ENCODE measurements at regions not wholly inside any gene's neighbourhood (a gene's known extent, or its start where the extent isn't known, plus 50 kb on each side); places are given as distances from the start of the nearest gene placed in this dataset.
"Not testable (repeated sequence)": the region's sequence is repeated elsewhere in the genome, so short reads cannot be mapped to it uniquely, and the experiment has no call there.

GRCh38 chr1:112083487-112083886 is 94.0 kb upstream of the KCND3 start:
- DNase-seq (ENCODE audit: low read depth), result peak; percentile 8
- in situ Hi-C loops (cut with HindIII; ENCODE audit: low pct_unique_long_range_greater_than_20kb, low sequenced_read_pairs), result no loop called here

GRCh38 chr1:112092656-112093371 is 103.3 kb upstream of the KCND3 start:
- in situ Hi-C loops (cut with HindIII; ENCODE audit: low pct_unique_long_range_greater_than_20kb, low sequenced_read_pairs), result no loop called here
- no peak for DNase-seq (ENCODE audit: low read depth)

- DNase-seq (ENCODE audit: low read depth), result no peak
- in situ Hi-C loops (cut with HindIII; ENCODE audit: low pct_unique_long_range_greater_than_20kb, low sequenced_read_pairs), result no loop called here
Observed at GRCh38 chr1:112093372-112093694, 103.9 kb upstream of the KCND3 start.

DNA sequence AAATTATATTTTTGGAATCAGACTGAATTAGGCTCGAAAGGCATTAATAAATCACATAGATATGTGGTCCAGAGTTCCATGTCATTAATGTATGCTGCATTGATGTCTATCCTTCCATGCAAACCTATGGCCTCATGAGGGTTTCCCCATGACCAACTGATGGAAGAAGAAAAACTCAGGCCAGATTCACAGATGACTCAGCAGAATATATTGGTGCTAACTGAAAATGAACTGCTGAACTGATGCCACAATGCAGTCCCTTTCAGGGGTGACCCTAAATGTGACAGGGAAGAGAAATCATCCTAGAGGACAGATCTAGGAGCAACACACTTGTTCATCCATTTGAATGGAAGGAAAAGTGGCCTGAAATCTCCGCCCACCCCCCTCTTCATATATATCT is 110.5 kb upstream of the KCND3 start:
- DNase-seq (ENCODE audit: low read depth), result no peak
- in situ Hi-C loops (cut with HindIII; ENCODE audit: low pct_unique_long_range_greater_than_20kb, low sequenced_read_pairs), result no loop called here

DNA sequence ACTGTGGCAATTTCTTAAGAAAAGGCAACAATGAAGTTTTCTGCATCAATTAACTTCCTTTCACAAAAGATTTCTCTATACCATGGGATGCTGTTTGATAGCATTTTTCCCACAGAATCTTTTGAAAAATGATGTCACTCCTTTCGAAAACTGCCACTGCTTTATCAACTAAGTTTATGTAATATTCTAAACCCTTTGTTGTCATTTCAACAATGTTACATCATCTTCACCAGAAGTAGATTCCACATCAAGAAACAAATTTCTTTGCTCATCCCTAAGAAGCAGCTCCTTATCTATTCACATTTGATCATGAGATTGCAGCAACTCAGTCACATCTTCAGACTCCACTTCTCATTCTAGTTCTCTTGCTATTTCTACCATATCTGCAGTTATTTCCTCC is 116.1 kb upstream of the KCND3 start:
- in situ Hi-C loops (cut with HindIII; ENCODE audit: low pct_unique_long_range_greater_than_20kb, low sequenced_read_pairs), result no loop called here
- no peak for DNase-seq (ENCODE audit: low read depth)

DNA sequence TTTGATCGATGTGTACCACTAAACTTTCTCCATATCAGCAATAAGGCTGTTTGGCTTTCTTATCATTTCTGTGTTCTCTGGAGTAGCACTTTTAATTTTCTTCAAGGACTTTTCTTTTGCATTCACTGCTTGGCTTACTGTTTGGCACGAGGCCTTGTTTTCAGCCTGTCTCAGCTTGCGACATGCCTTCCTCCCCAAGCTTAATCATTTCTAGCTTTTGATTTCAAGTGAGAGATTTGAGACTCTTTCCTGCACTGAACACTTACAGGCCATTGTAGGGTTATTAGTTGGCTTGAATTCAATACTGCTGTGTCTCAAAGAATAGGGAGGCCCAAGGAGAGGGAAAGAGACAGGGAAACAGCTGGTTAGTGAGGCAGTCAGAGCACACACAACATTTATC is 120.6 kb upstream of the KCND3 start:
- no peak for DNase-seq (ENCODE audit: low read depth)
- in situ Hi-C loops (cut with HindIII; ENCODE audit: low pct_unique_long_range_greater_than_20kb, low sequenced_read_pairs), result no loop called here

DNA sequence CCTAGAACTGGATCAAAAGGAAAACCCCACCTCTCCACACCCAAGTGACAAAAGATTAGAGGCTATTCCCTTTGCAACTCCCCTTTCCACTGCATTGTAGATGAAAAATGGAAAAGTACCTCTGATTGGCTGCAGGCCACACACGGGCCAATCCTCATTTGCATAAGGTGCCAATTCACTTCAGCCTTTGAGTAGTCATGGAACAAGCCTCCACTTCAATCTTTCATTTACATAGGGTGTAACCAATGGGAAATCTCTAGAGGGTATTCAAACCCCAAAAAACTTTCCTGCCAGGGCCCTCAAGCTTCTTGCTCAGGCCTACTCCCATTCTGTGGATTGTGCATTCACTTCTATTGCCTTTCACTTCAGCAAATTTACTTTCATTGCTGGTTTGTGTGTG is 122.3 kb upstream of the KCND3 start:
- no peak for DNase-seq (ENCODE audit: low read depth)
- in situ Hi-C loops (cut with HindIII; ENCODE audit: low pct_unique_long_range_greater_than_20kb, low sequenced_read_pairs), result no loop called here

DNA sequence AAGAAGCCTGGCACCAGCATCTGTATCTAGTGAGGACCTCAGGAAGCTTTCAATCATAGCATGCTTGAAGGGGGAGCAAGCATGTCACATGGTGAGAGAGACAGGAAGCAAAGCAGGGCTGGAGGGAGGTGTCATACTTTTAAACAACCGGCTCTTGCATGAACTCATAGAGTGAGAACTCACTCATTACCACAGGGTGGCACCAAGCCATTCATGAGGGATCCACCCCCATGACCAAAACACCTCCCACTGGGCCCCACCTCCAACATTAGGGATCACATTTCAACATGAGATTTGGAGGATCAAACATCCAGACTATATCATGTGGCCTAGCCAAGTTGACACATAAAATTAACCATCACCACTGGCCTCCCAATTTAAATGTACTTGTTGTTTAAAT is 125.1 kb upstream of the KCND3 start:
- DNase-seq (ENCODE audit: low read depth), result no peak
- in situ Hi-C loops (cut with HindIII; ENCODE audit: low pct_unique_long_range_greater_than_20kb, low sequenced_read_pairs), result no loop called here

- in situ Hi-C loops (cut with HindIII; ENCODE audit: low pct_unique_long_range_greater_than_20kb, low sequenced_read_pairs), result no loop called here
- no peak for DNase-seq (ENCODE audit: low read depth)
Observed at GRCh38 chr1:112126598-112126997, 137.1 kb upstream of the KCND3 start.

DNA sequence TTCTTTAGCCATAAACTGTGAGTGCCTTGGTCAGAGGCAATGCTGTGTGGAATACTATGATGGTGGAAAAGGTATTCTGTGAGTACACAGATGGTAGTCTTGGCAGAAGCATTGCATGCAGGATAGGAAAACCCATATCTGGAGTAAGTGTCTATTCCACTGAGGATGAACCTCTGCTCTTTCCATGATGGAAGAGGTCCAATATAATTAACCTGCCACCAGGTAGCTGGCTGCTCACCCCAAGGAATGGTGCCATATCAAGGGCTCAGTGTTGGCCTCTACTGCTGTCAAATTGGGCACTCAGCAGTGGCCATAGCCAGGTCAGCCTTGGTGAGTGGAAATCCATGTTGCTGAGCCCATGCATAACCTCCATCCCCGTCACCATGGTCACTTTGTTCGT is 138.1 kb upstream of the KCND3 start:
- in situ Hi-C loops (cut with HindIII; ENCODE audit: low pct_unique_long_range_greater_than_20kb, low sequenced_read_pairs); DNase-seq (ENCODE audit: low read depth): not testable (repeated sequence)

DNA sequence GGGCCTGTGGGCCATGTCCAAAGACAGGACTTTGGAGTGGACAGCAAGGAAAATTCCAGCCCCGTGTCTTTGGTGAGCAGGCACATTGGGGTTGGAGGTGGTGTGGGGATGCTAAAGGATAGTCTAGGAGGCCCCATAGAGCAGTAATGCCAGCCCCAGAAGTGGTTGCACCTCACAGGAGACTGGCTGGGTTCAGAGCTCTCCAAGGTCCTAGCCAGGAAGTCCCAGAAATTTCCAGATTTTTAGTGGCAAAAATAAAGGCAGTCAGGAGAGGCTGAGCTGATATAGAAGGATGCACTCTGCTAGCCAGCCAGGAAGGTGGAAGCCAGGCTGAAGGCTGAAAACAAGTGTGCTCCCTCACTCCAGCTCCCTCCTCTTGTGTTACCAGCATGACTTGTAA is 144.0 kb upstream of the KCND3 start:
- in situ Hi-C loops (cut with HindIII; ENCODE audit: low pct_unique_long_range_greater_than_20kb, low sequenced_read_pairs), result no loop called here
- DNase-seq (ENCODE audit: low read depth), result no peak

- no peak for DNase-seq (ENCODE audit: low read depth)
Observed at GRCh38 chr1:112140743-112141142, 151.3 kb upstream of the KCND3 start.

DNA sequence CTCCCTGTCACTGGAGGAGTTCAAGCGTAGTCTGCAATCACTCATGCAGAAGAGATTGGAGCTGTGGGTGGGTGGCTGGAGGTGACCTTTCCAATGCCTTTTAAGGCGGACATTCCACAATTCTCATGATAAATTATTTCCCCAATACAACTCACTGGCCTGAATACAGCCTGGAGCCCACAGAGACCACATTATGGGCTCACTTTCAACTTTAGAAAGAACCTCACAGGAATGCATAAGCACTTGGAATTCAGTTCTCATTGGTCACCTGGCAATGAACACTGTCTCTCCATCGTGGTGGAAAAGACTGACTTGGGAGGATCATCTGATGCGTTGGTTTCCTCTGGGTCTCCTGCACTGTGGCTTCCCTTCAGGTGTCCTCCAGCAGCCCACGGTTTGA is 151.8 kb upstream of the KCND3 start:
- in situ Hi-C loops (cut with HindIII; ENCODE audit: low pct_unique_long_range_greater_than_20kb, low sequenced_read_pairs), result no loop called here
- DNase-seq (ENCODE audit: low read depth), result no peak

More at GRCh38 chr1:112140743-112141142, 151.3 kb upstream of the KCND3 start:
- in situ Hi-C loops (cut with HindIII; ENCODE audit: low pct_unique_long_range_greater_than_20kb, low sequenced_read_pairs), result no loop called here

DNA sequence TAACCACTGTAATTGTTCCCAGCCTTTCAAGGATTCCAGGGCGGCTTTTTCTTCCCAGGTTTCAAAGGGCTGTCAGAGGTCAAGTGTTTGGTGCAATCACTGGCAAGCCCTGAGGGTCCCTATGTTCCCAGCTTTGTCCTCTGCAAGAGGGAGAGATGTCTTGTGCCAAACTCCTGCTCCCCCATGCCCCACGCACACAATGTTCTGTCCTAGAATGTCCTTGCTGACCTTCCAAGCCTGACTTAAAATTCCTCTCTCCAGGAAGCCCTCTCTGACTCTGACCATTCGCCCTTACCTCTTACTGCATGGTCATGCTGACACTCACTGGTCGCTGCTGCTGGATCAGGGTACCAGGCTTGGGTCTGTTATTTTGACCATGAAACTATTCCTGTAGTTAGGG is 152.5 kb upstream of the KCND3 start:
- no peak for DNase-seq (ENCODE audit: low read depth)
- in situ Hi-C loops (cut with HindIII; ENCODE audit: low pct_unique_long_range_greater_than_20kb, low sequenced_read_pairs), result no loop called here

DNA sequence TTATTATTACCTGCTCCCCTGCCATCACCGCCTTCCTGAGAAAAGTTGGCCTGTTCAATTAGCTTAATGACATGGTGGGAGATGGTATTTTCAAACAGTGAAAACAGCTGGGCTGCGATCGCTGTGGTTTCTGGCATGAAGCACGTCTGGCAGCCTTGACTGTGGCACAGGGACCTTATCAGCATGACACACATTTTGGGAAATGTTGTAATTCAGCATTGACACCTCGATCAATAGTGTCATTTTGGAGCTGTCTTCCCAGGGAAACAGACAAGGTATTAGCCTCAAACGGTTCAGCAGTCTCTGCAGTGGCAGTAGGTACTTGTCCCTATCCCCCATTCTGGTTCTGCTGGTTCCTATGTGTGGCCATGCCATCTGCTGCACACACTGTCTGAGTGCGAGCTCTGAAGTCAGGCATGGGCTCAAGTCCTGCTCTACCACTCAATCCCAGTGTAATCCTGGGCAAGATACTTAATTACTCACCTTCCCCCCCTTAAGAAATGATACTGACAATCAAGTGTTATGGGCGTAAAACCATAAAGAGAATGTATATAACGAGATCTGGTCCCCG is 154.5 kb upstream of the KCND3 start:
- no peak for DNase-seq (ENCODE audit: low read depth)
- in situ Hi-C loops (cut with HindIII; ENCODE audit: low pct_unique_long_range_greater_than_20kb, low sequenced_read_pairs), result no loop called here

DNA sequence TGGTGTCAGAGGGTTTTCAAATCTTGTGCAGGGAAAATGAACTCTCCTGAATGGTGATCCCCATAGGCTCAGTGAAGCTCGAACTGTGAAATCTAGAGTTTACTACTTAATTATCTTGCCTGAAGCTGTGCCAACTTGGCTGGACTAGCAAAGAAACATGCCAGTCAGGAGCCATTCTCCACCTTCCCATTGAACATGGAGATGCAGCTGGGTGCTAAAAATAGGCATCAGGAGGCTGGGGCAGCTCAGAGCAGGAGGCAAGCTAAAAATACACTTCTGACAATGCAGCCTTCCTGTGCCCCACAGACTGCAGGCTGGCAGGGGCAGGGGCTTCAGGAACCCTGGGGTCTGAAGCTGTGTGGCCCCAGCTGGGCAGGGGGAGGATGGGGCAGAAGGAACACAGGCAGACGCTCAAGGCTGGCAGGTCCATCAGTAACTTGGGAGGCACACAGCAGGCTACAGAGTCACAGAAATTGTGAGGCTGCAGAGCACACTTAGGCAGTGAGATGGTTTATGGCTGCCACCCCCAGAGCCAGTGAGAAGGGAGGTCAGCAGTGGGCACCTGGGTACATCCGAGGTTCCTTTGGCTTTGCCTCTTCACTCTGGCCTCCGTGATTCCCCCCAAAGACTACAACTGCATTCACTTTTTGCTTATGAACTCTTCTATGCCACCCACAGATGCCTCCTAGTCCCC is 155.4 kb upstream of the KCND3 start:
- in situ Hi-C loops (cut with HindIII; ENCODE audit: low pct_unique_long_range_greater_than_20kb, low sequenced_read_pairs), result no loop called here
- no peak for DNase-seq (ENCODE audit: low read depth)

- DNase-seq (ENCODE audit: low read depth), result no peak
- in situ Hi-C loops (cut with HindIII; ENCODE audit: low pct_unique_long_range_greater_than_20kb, low sequenced_read_pairs), result no loop called here
Observed at GRCh38 chr1:112146201-112146715, 156.8 kb upstream of the KCND3 start.

DNA sequence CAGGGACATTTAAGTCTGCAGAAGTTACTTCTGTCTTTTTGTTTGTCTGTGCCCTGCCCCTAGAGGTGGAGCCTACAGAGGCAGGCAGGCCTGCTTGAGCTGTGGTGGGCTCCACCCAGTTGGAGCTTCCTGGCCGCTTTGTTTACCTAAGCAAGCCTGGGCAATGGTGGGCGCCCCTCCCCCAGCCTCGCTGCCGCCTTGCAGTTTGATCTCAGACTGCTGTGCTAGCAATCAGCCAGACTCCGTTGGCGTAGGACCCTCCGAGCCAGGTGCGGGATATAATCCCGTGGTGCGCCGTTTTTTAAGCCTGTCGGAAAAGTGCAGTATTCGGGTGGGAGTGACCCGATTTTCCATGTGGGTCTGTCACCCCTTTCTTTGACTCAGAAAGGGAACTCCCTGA is 170.7 kb upstream of the KCND3 start:
- DNase-seq (ENCODE audit: low read depth); in situ Hi-C loops (cut with HindIII; ENCODE audit: low pct_unique_long_range_greater_than_20kb, low sequenced_read_pairs): not testable (repeated sequence)

DNA sequence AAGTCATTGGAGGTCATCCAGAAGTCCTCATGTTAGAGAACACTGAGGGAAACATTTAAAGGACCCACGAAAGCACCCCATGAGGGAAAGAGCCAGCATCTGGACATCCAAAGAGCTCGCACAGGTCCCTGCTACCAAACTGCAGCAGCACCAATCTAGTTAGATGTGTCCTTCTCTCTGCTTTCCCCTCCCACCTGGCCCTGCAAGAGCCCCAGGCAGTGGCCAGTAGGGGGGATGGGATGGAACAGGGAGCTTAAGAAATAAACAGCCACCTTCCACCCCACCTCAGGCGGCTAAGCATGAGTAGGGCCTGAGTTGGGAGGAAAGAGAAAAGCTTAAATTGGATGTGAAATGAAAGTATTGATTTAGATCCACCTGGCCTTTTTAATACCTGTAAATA is 175.9 kb upstream of the KCND3 start:
- in situ Hi-C loops (cut with HindIII; ENCODE audit: low pct_unique_long_range_greater_than_20kb, low sequenced_read_pairs), result no loop called here
- no peak for DNase-seq (ENCODE audit: low read depth)

GRCh38 chr1:112169517-112169916 is 180.0 kb upstream of the KCND3 start:
- DNase-seq (ENCODE audit: low read depth), result no peak
- in situ Hi-C loops (cut with HindIII; ENCODE audit: low pct_unique_long_range_greater_than_20kb, low sequenced_read_pairs), result no loop called here
